HG03060 (cell line): ENCODE measurements at regions not wholly inside any gene's neighbourhood (a gene's known extent, or its start where the extent isn't known, plus 50 kb on each side); places are given as distances from the start of the nearest gene placed in this dataset.

Source experiments
- ATAC-seq: cut with Tn5 transposase; IDR thresholded peaks from one replicate; pipeline ENCODE4 v1.9.1; 2021; ENCODE audit warnings: low read depth, moderate number of reproducible peaks; ENCODE audit not compliant: unreplicated experiment

- ATAC-seq, result no peak
Measured at GRCh38 chr1:114342376-114342775, 168.6 kb downstream of the TRIM33 start.

GRCh38 chr1:114341856-114342255 is 169.1 kb downstream of the TRIM33 start:
- no peak for ATAC-seq

GRCh38 chr1:114341299-114341698 is 169.7 kb downstream of the TRIM33 start:
- no peak for ATAC-seq

- ATAC-seq, result no peak
Measured at GRCh38 chr1:114340892-114341291, 170.1 kb downstream of the TRIM33 start.

GRCh38 chr1:114339379-114339778 is 171.6 kb downstream of the TRIM33 start:
- no peak for ATAC-seq

- ATAC-seq, result no peak
Measured at GRCh38 chr1:114338191-114338890, 172.7 kb downstream of the TRIM33 start.

- no peak for ATAC-seq
Measured at GRCh38 chr1:114337417-114337816, 173.6 kb downstream of the TRIM33 start.

- ATAC-seq, result no peak
Measured at GRCh38 chr1:114336360-114336759, 174.6 kb downstream of the TRIM33 start.

GRCh38 chr1:114335273-114335672 is 175.7 kb downstream of the TRIM33 start:
- no peak for ATAC-seq

- ATAC-seq, result no peak
Measured at GRCh38 chr1:114334297-114334696, 176.7 kb downstream of the TRIM33 start.

GRCh38 chr1:114333690-114334089 is 177.3 kb downstream of the TRIM33 start:
- ATAC-seq, result no peak

GRCh38 chr1:114331936-114332335 is 178.3 kb upstream of the SYT6 start:
- no peak for ATAC-seq

GRCh38 chr1:114330451-114330983 is 176.8 kb upstream of the SYT6 start:
- ATAC-seq, result no peak

- ATAC-seq, result no peak
Measured at GRCh38 chr1:114328361-114328904, 174.8 kb upstream of the SYT6 start.

GRCh38 chr1:114324662-114324965 is 170.9 kb upstream of the SYT6 start:
- ATAC-seq, result no peak

GRCh38 chr1:114323959-114324661 is 170.4 kb upstream of the SYT6 start:
- ATAC-seq, result no peak

- no peak for ATAC-seq
Measured at GRCh38 chr1:114322734-114323133, 169.1 kb upstream of the SYT6 start.

- ATAC-seq, result no peak
Measured at GRCh38 chr1:114322207-114322606, 168.5 kb upstream of the SYT6 start.

- ATAC-seq, result no peak
Measured at GRCh38 chr1:114320586-114320985, 166.9 kb upstream of the SYT6 start.

GRCh38 chr1:114319418-114319817 is 165.7 kb upstream of the SYT6 start:
- no peak for ATAC-seq

GRCh38 chr1:114318961-114319360 is 165.3 kb upstream of the SYT6 start:
- no peak for ATAC-seq

- ATAC-seq, result no peak
Measured at GRCh38 chr1:114316204-114316603, 162.5 kb upstream of the SYT6 start.
